ENCODE measurements at regions not wholly inside any gene's neighbourhood (a gene's known extent, or its start where the extent isn't known, plus 50 kb on each side); places are given as distances from the start of the nearest gene placed in this dataset.

- TF ChIP-seq EZH2 (IDR thresholded peaks at IDR 0.05; ENCODE audit: low read depth) = no peak
- TF ChIP-seq CTCF (conservative IDR thresholded peaks at IDR 0.05) = no peak
These were observed 66.4 kb upstream of the WNT7B start for GRCh38 chr22:46043339-46043738.
